Trophoblast cell (in vitro differentiated cells and primary cell): ENCODE measurements at regions not wholly inside any gene's neighbourhood (a gene's known extent, or its start where the extent isn't known, plus 50 kb on each side); places are given as distances from the start of the nearest gene placed in this dataset.

Experiments
- DNase-seq, 2 donors: peaks; one replicate each; pipeline ENCODE4 v3.0.0-alpha.2; 2016
- H2AFZ ChIP-seq: 2 replicates; pipeline ENCODE4 v1.6.1; 2013; ENCODE audit warnings: low read length, moderate library complexity, mild to moderate bottlenecking; ENCODE audit not compliant: insufficient read depth, poor library complexity
- H2AK5ac ChIP-seq: 2 replicates; pipeline ENCODE4 v1.6.1; 2013; ENCODE audit warnings: mild to moderate bottlenecking, low read length
- H2BK120ac ChIP-seq: 2 replicates; pipeline ENCODE4 v1.6.1; 2013; ENCODE audit warnings: low read length, mild to moderate bottlenecking, moderate library complexity; ENCODE audit not compliant: insufficient read depth, poor library complexity
- H2BK12ac ChIP-seq: 2 replicates; pipeline ENCODE4 v1.6.1; 2013; ENCODE audit warnings: mild to moderate bottlenecking, low read length, moderate library complexity
- H2BK5ac ChIP-seq: 2 replicates; pipeline ENCODE4 v1.6.1; 2013; ENCODE audit warnings: low read length, low read depth, moderate library complexity, mild to moderate bottlenecking; ENCODE audit not compliant: poor library complexity
- H3K14ac ChIP-seq: 2 replicates; pipeline ENCODE4 v1.6.1; 2013; ENCODE audit warnings: mild to moderate bottlenecking, low read length
- H3K18ac ChIP-seq: 2 replicates; pipeline ENCODE4 v1.6.1; 2013; ENCODE audit warnings: mild to moderate bottlenecking, low read length
- H3K23ac ChIP-seq: 2 replicates; pipeline ENCODE4 v1.6.1; 2013; ENCODE audit warnings: low read length
- H3K27ac ChIP-seq: 2 replicates; pipeline ENCODE4 v1.5.1; 2013; ENCODE audit warnings: low read depth, mild to moderate bottlenecking, inconsistent platforms, low read length, moderate library complexity
- H3K27me3 ChIP-seq: 2 replicates; pipeline ENCODE4 v1.6.1; 2013; ENCODE audit warnings: inconsistent platforms, mild to moderate bottlenecking, low read length, moderate library complexity; ENCODE audit not compliant: insufficient read depth
- H3K36me3 ChIP-seq, 2 experiments: 1 replicate in 1 of 2; 2 replicates in 1 of 2; pipeline ENCODE4 v1.6.1; 2013; ENCODE audit warnings: low read length in 2 of 2, mild to moderate bottlenecking in 2 of 2, moderate library complexity in 1 of 2; ENCODE audit not compliant: insufficient read depth in 2 of 2, control insufficient read depth in 1 of 2
- H3K4ac ChIP-seq: 2 replicates; pipeline ENCODE4 v1.6.1; 2013; ENCODE audit warnings: low read depth, mild to moderate bottlenecking, low read length, moderate library complexity
- H3K4me1 ChIP-seq, 2 experiments: 1 replicate in 1 of 2; 2 replicates in 1 of 2; pipeline ENCODE4 v1.6.1; 2013; ENCODE audit warnings: low read length in 2 of 2, mild to moderate bottlenecking in 2 of 2, moderate library complexity in 1 of 2; ENCODE audit not compliant: insufficient read depth in 2 of 2, control insufficient read depth in 1 of 2
- H3K4me2 ChIP-seq: 2 replicates; pipeline ENCODE4 v1.6.1; 2013; ENCODE audit warnings: inconsistent platforms, mild to moderate bottlenecking, low read length, moderate library complexity
- H3K4me3 ChIP-seq: 2 replicates; pipeline ENCODE4 v1.5.1; 2013; ENCODE audit warnings: mild to moderate bottlenecking, low read depth, low read length, inconsistent platforms
- H3K79me1 ChIP-seq: one replicate; pipeline ENCODE4 v1.6.1; 2013; ENCODE audit warnings: low read length
- H3K79me2 ChIP-seq: 2 replicates; pipeline ENCODE4 v1.6.1; 2013; ENCODE audit warnings: low read length, mild to moderate bottlenecking; ENCODE audit not compliant: control insufficient read depth, insufficient read depth, poor library complexity
- H3K9ac ChIP-seq: 2 replicates; pipeline ENCODE4 v1.6.1; 2013; ENCODE audit warnings: mild to moderate bottlenecking, low read length
- H3K9me3 ChIP-seq: 2 replicates; pipeline ENCODE4 v1.6.1; 2013; ENCODE audit warnings: low read depth, mild to moderate bottlenecking, control low read depth, inconsistent platforms, low read length; ENCODE audit not compliant: insufficient read depth
- H4K12ac ChIP-seq: 2 replicates; pipeline ENCODE4 v1.6.1; 2013; ENCODE audit warnings: low read depth, mild to moderate bottlenecking, low read length, moderate library complexity
- H4K8ac ChIP-seq: 2 replicates; pipeline ENCODE4 v1.6.1; 2013; ENCODE audit warnings: low read depth, mild to moderate bottlenecking, low read length, moderate library complexity
- H4K91ac ChIP-seq: one replicate; pipeline ENCODE4 v1.6.1; 2013; ENCODE audit warnings: low read depth, mild to moderate bottlenecking, low read length, moderate library complexity
- WGBS: extraction: QIAGEN DNeasy Blood & Tissue Kit; methylation state at CpG from one replicate; pipeline ENCODE4 v1.1.7; 2013; ENCODE audit warnings: missing lambda C conversion rate; ENCODE audit not compliant: insufficient read length, insufficient coverage; ENCODE audit errors: extremely low coverage; 5-methylcytosine and 5-hydroxymethylcytosine counted together

GRCh38 chr19:28210886-28211285 lies 1002.1 kb downstream of the UQCRFS1 start:
- Histone ChIP-seq H3K14ac (no peak overlapping the region), H4K91ac (no peak overlapping the region), H3K4ac (no peak overlapping the region), H2BK12ac (no peak overlapping the region), H3K27me3 (no peaks in the 10 kb centered on the region), H3K9ac (no peak overlapping the region), H2BK5ac (no peak overlapping the region), H2AK5ac (no peak overlapping the region), H3K27ac (no peak overlapping the region), H4K8ac (no peak overlapping the region), H2BK120ac (no peak overlapping the region), H3K79me1 (peaks cover 3% of the 10 kb centered on the region), H3K4me2 (no peak overlapping the region), H3K23ac (no peak overlapping the region), H3K18ac (no peak overlapping the region), H3K79me2 (no peaks in the 10 kb centered on the region), H2AFZ (no peak overlapping the region), H3K4me1 (no peaks in the 10 kb centered on the region), H3K36me3 (no peaks in the 10 kb centered on the region), H3K4me3 (no peak overlapping the region), H3K9me3 (no peaks in the 10 kb centered on the region), H4K12ac (no peak overlapping the region)
- no peak for DNase-seq
- no CpG with 5 or more reads among the region's 2 CpGs for WGBS

- Histone ChIP-seq H2AK5ac (no peak overlapping the region), H3K4ac (no peak overlapping the region), H3K4me2 (no peak overlapping the region), H3K79me2 (no peaks in the 10 kb centered on the region), H2BK12ac (no peak overlapping the region), H3K27ac (no peak overlapping the region), H3K27me3 (no peaks in the 10 kb centered on the region), H3K79me1 (no peaks in the 10 kb centered on the region), H3K9me3 (no peaks in the 10 kb centered on the region), H3K14ac (no peak overlapping the region), H3K9ac (no peak overlapping the region), H4K12ac (no peak overlapping the region), H3K4me1 (no peaks in the 10 kb centered on the region), H4K91ac (no peak overlapping the region), H2BK120ac (no peak overlapping the region), H3K36me3 (no peaks in the 10 kb centered on the region), H4K8ac (no peak overlapping the region), H2AFZ (no peak overlapping the region), H3K23ac (no peak overlapping the region), H3K18ac (no peak overlapping the region), H2BK5ac (no peak overlapping the region), H3K4me3 (no peak overlapping the region)
- no peak for DNase-seq
- WGBS, result no CpG with 5 or more reads among the region's 10 CpGs
These were observed 1004.2 kb downstream of the UQCRFS1 start for GRCh38 chr19:28208745-28209144.

- H3K23ac ChIP-seq, result no peak overlapping the region
- H2AFZ ChIP-seq, result no peak overlapping the region
- no peak overlapping the region for H3K4me2 ChIP-seq
- DNase-seq, result no peak
- WGBS, result no CpG with 5 or more reads among the region's 7 CpGs
- no peak overlapping the region for H3K9ac ChIP-seq
- H2BK5ac ChIP-seq, result no peak overlapping the region
- H4K91ac ChIP-seq, result no peak overlapping the region
- H3K79me1 ChIP-seq, result no peaks in the 10 kb centered on the region
- no peak overlapping the region for H3K14ac ChIP-seq
- H3K4ac ChIP-seq, result no peak overlapping the region
- no peak overlapping the region for H4K8ac ChIP-seq
- H3K4me3 ChIP-seq, result no peak overlapping the region
- no peaks in the 10 kb centered on the region for H3K4me1 ChIP-seq
- H4K12ac ChIP-seq, result no peak overlapping the region
- H2BK12ac ChIP-seq, result no peak overlapping the region
- no peaks in the 10 kb centered on the region for H3K27me3 ChIP-seq
- H3K36me3 ChIP-seq, result no peaks in the 10 kb centered on the region
- no peaks in the 10 kb centered on the region for H3K79me2 ChIP-seq
- no peak overlapping the region for H2AK5ac ChIP-seq
- no peaks in the 10 kb centered on the region for H3K9me3 ChIP-seq
- H3K27ac ChIP-seq, result no peak overlapping the region
- no peak overlapping the region for H2BK120ac ChIP-seq
- no peak overlapping the region for H3K18ac ChIP-seq
These were observed 1005.7 kb downstream of the UQCRFS1 start for GRCh38 chr19:28207244-28207643.

- no peaks in the 10 kb centered on the region for H3K4me1 ChIP-seq
- no peak overlapping the region for H2BK5ac ChIP-seq
- H3K36me3 ChIP-seq, result no peaks in the 10 kb centered on the region
- H4K91ac ChIP-seq, result no peak overlapping the region
- no peaks in the 10 kb centered on the region for H3K79me2 ChIP-seq
- no peaks in the 10 kb centered on the region for H3K79me1 ChIP-seq
- H3K14ac ChIP-seq, result no peak overlapping the region
- H2AFZ ChIP-seq, result no peak overlapping the region
- H3K4me3 ChIP-seq, result no peak overlapping the region
- no peak for DNase-seq
- H3K23ac ChIP-seq, result no peak overlapping the region
- no peak overlapping the region for H4K8ac ChIP-seq
- H3K27ac ChIP-seq, result no peak overlapping the region
- H3K9me3 ChIP-seq, result no peaks in the 10 kb centered on the region
- H3K4me2 ChIP-seq, result no peak overlapping the region
- H2AK5ac ChIP-seq, result no peak overlapping the region
- no peak overlapping the region for H3K4ac ChIP-seq
- no peak overlapping the region for H4K12ac ChIP-seq
- no peak overlapping the region for H3K9ac ChIP-seq
- no peak overlapping the region for H2BK12ac ChIP-seq
- no peaks in the 10 kb centered on the region for H3K27me3 ChIP-seq
- no peak overlapping the region for H2BK120ac ChIP-seq
- no peak overlapping the region for H3K18ac ChIP-seq
- WGBS, result no CpG with 5 or more reads among the region's 5 CpGs
These were observed 1011.4 kb downstream of the UQCRFS1 start for GRCh38 chr19:28201462-28201943.
